HepG2 (cell line): ENCODE measurements at regions not wholly inside any gene's neighbourhood (a gene's known extent, or its start where the extent isn't known, plus 50 kb on each side); places are given as distances from the start of the nearest gene placed in this dataset.

Experiments used
- ZNF580 ChIP-seq: IDR thresholded peaks from 2 replicates; pipeline ENCODE4 v1.6.1; 2016; ENCODE audit warnings: low read depth, borderline replicate concordance
- TF ChIP-seq, protein P1 (sequence below), 2 experiments: fragments of 450-650 bp in 1 of 2; sonication (generic) in 1 of 2; formaldehyde crosslinking in 1 of 2; IDR thresholded peaks; 2 replicates each; pipeline versions ENCODE4 v1.6.1 to v1.8.0; 2016 to 2022; ENCODE audit warnings: antibody characterized with exemption in 1 of 2, mild to moderate bottlenecking in 1 of 2, missing genetic modification reagents in 1 of 2
- TF ChIP-seq, protein P2 (sequence below): sonication (generic); formaldehyde crosslinking; IDR thresholded peaks from 2 replicates; pipeline ENCODE4 v1.4.0; 2020; ENCODE audit warnings: missing genetic modification reagents

- TF ChIP-seq, protein P1, sequence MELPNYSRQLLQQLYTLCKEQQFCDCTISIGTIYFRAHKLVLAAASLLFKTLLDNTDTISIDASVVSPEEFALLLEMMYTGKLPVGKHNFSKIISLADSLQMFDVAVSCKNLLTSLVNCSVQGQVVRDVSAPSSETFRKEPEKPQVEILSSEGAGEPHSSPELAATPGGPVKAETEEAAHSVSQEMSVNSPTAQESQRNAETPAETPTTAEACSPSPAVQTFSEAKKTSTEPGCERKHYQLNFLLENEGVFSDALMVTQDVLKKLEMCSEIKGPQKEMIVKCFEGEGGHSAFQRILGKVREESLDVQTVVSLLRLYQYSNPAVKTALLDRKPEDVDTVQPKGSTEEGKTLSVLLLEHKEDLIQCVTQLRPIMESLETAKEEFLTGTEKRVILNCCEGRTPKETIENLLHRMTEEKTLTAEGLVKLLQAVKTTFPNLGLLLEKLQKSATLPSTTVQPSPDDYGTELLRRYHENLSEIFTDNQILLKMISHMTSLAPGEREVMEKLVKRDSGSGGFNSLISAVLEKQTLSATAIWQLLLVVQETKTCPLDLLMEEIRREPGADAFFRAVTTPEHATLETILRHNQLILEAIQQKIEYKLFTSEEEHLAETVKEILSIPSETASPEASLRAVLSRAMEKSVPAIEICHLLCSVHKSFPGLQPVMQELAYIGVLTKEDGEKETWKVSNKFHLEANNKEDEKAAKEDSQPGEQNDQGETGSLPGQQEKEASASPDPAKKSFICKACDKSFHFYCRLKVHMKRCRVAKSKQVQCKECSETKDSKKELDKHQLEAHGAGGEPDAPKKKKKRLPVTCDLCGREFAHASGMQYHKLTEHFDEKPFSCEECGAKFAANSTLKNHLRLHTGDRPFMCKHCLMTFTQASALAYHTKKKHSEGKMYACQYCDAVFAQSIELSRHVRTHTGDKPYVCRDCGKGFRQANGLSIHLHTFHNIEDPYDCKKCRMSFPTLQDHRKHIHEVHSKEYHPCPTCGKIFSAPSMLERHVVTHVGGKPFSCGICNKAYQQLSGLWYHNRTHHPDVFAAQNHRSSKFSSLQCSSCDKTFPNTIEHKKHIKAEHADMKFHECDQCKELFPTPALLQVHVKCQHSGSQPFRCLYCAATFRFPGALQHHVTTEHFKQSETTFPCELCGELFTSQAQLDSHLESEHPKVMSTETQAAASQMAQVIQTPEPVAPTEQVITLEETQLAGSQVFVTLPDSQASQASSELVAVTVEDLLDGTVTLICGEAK (IDR thresholded peaks at IDR 0.05) = no peak
- TF ChIP-seq, protein P1 (CRISPR knock-in tag; IDR thresholded peaks at IDR 0.05) = no peak
- TF ChIP-seq, protein P2, sequence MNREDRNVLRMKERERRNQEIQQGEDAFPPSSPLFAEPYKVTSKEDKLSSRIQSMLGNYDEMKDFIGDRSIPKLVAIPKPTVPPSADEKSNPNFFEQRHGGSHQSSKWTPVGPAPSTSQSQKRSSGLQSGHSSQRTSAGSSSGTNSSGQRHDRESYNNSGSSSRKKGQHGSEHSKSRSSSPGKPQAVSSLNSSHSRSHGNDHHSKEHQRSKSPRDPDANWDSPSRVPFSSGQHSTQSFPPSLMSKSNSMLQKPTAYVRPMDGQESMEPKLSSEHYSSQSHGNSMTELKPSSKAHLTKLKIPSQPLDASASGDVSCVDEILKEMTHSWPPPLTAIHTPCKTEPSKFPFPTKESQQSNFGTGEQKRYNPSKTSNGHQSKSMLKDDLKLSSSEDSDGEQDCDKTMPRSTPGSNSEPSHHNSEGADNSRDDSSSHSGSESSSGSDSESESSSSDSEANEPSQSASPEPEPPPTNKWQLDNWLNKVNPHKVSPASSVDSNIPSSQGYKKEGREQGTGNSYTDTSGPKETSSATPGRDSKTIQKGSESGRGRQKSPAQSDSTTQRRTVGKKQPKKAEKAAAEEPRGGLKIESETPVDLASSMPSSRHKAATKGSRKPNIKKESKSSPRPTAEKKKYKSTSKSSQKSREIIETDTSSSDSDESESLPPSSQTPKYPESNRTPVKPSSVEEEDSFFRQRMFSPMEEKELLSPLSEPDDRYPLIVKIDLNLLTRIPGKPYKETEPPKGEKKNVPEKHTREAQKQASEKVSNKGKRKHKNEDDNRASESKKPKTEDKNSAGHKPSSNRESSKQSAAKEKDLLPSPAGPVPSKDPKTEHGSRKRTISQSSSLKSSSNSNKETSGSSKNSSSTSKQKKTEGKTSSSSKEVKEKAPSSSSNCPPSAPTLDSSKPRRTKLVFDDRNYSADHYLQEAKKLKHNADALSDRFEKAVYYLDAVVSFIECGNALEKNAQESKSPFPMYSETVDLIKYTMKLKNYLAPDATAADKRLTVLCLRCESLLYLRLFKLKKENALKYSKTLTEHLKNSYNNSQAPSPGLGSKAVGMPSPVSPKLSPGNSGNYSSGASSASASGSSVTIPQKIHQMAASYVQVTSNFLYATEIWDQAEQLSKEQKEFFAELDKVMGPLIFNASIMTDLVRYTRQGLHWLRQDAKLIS = no peak
- TF ChIP-seq ZNF580 (CRISPR knock-in tag) = no peak
- TF ChIP-seq, all 625 proteins: peak for 0
Measured at GRCh38 chr18:44624052-44624451, 56.6 kb upstream of the SETBP1 start (continued).
